Fibroblast of the aortic adventitia (primary cell): ENCODE measurements at regions not wholly inside any gene's neighbourhood (a gene's known extent, or its start where the extent isn't known, plus 50 kb on each side); places are given as distances from the start of the nearest gene placed in this dataset.

Experiments used
- DNase-seq: peaks from one replicate; pipeline ENCODE4 v3.0.0-alpha.2; 2010; ENCODE audit warnings: low read depth
- H3K4me3 ChIP-seq: 2 replicates; pipeline ENCODE4 v1.5.1; 2011; ENCODE audit warnings: low read depth, mild to moderate bottlenecking, control low read depth, low read length, moderate library complexity
- TF ChIP-seq, protein P1 (sequence below): IDR thresholded peaks from 2 replicates; pipeline ENCODE4 v1.5.1; 2011; ENCODE audit warnings: mild to moderate bottlenecking, low read length, control low read depth, inconsistent platforms; ENCODE audit not compliant: insufficient read depth

DNA sequence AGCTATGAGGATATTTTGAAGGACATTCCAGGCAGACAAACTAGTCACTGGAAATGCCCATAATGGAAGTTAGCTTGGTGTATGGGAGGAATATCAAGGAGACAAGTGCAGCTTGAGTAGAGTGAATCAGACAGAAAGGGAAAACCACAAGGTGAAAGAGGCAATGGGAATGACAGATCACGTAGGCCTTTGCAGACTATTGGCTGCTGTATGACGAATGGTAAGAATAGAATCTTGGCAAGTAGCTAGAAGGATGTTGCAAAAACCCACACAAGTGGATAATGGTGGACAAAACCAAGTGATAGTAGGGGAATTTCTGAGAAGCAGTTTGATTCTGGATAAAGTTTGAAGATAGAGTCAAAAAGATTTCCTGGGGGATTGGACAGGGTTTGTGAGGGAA is 196.9 kb upstream of the NOVA1 start:
- peak; percentile 69 for DNase-seq
- no peak overlapping the region for H3K4me3 ChIP-seq
- TF ChIP-seq, protein P1, sequence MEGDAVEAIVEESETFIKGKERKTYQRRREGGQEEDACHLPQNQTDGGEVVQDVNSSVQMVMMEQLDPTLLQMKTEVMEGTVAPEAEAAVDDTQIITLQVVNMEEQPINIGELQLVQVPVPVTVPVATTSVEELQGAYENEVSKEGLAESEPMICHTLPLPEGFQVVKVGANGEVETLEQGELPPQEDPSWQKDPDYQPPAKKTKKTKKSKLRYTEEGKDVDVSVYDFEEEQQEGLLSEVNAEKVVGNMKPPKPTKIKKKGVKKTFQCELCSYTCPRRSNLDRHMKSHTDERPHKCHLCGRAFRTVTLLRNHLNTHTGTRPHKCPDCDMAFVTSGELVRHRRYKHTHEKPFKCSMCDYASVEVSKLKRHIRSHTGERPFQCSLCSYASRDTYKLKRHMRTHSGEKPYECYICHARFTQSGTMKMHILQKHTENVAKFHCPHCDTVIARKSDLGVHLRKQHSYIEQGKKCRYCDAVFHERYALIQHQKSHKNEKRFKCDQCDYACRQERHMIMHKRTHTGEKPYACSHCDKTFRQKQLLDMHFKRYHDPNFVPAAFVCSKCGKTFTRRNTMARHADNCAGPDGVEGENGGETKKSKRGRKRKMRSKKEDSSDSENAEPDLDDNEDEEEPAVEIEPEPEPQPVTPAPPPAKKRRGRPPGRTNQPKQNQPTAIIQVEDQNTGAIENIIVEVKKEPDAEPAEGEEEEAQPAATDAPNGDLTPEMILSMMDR = no peak

- TF ChIP-seq, protein P1 = no peak
- DNase-seq = peak; percentile 22
- H3K4me3 ChIP-seq = no peak overlapping the region
Measured at GRCh38 chr14:26808407-26808806, 210.6 kb upstream of the NOVA1 start.

- TF ChIP-seq, protein P1 = no peak
- H3K4me3 ChIP-seq = no peak overlapping the region
- DNase-seq = no peak
Measured at GRCh38 chr14:26810631-26811030, 212.8 kb upstream of the NOVA1 start.

DNA sequence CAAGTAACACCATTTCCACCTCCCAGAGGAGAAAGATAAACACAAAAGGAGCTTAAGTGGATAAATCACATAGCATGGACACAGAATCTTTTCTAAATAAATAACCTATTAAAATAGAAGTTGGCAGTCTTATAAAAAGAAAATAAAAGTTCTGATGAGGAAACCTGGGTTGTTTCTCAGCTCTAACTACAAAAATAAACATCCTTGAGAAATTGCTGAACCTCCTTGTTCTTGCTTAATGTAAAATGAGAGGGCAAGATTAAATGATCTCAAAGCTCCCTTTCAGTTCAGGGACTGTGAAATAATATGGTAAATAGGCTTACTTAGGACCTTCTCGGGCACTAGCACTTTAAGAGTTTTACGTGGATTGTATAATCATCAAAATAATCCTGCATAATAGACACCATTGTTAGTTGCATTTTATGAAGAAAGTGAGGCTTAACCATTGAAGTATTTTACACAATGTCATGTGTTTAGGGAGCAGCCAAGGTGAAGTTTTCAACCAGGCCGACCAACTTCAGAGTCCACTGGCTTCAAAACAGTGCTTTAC is 214.0 kb upstream of the NOVA1 start:
- H3K4me3 ChIP-seq = no peak overlapping the region
- TF ChIP-seq, protein P1 = no peak
- no peak for DNase-seq

GRCh38 chr14:26820138-26820537 is 222.3 kb upstream of the NOVA1 start:
- no peak for DNase-seq
- TF ChIP-seq, protein P1 = no peak
- no peak overlapping the region for H3K4me3 ChIP-seq

DNA sequence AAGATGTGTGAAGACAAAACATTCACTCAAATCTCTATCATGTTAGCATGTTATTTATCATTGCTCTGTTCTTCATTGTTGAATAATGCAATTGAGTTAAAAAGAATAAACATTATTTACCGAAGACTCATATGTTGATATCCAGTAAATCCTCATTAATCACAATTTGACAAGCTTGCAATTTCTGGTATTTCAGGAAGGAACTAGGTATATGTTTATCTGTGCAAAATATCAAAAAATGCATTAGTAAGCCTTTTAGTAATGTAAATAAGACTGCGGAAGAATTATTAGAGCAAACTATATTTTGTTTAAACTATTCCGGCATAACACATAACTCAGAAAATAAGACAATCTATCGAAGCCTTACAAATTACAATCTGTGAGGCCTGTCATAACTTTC is 222.7 kb upstream of the NOVA1 start:
- no peak overlapping the region for H3K4me3 ChIP-seq
- DNase-seq = no peak
- TF ChIP-seq, protein P1 = no peak

DNA sequence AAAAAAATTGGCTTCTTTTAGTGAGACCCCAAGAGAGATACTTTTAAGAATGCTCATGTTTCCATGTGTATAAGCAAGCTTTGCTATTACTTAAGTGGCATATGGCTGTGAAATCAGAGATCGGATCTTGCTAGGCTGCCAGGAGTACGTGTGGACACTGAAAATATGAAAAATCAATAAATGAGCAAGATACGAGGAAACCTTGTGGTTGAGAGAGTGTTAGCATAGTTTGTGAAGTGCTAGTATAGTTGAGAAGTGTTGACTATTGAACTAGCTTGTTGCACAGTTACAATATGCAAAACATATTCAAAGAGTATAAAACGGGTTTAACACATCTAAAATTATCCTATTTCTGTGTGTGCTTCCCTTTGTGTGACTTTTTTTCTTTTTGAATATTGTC is 230.9 kb upstream of the NOVA1 start:
- TF ChIP-seq, protein P1 = no peak
- H3K4me3 ChIP-seq = no peak overlapping the region
- DNase-seq = no peak
